ENCODE measurements at regions not wholly inside any gene's neighbourhood (a gene's known extent, or its start where the extent isn't known, plus 50 kb on each side); places are given as distances from the start of the nearest gene placed in this dataset.

- TF ChIP-seq CTCF (IDR thresholded peaks at IDR 0.05; ENCODE audit: borderline replicate concordance, extremely low read depth, low read length, poor library complexity, severe bottlenecking) (no peak), EZH2 (IDR thresholded peaks at IDR 0.05; ENCODE audit: borderline replicate concordance, low read depth, low read length, severe bottlenecking) (no peak)
Measured at GRCh38 chr6:86273936-86274335, 631.2 kb upstream of the SYNCRIP start.
